HG03354 (cell line): ENCODE measurements at regions not wholly inside any gene's neighbourhood (a gene's known extent, or its start where the extent isn't known, plus 50 kb on each side); places are given as distances from the start of the nearest gene placed in this dataset.
"Not testable (repeated sequence)": the region's sequence is repeated elsewhere in the genome, so short reads cannot be mapped to it uniquely, and the experiment has no call there.

Experiments used
- ATAC-seq: cut with Tn5 transposase; IDR thresholded peaks from one replicate; pipeline ENCODE4 v1.9.1; 2021; ENCODE audit warnings: mild to moderate bottlenecking; ENCODE audit not compliant: unreplicated experiment, poor library complexity, severe bottlenecking

DNA sequence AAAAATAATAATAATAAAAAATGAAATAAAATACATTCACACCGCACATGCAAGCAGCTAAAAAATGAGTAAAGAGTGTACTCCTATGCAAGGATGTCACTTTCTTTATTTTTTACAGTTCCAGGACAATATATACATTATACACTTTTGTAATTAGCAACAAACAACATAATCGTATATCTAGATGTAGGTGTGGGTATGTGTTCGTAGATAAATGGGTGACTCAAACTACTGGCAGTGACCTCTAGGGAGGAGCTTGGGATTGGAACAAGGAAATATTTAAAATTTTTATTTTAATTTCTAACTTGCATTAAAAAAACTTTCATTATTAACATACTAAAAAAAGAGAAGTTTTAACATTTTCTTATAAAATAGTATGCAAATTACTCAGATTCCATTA is 86.1 kb upstream of the MYLIP start:
- ATAC-seq = no peak

DNA sequence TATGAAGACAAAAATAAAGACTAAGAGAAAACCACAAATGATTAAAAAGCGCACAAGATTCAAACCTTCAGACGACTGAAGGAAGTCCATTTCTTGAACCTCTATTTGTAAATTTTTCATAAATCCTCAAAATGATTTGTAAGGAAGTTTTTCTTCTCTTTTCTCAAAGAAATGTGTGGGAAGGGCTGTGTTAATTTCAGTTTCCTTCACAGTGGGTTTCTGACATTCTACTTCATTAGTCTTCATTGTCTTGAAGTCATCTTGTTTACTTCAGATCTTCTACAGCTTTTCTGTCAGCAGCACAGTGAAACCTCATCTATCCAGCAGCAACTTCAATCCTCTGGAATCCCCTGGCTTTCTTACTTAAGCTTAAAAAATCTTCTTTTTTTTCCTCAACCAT is 87.6 kb upstream of the MYLIP start:
- no peak for ATAC-seq

GRCh38 chr6:16040628-16040974 is 88.3 kb upstream of the MYLIP start:
- ATAC-seq = no peak

DNA sequence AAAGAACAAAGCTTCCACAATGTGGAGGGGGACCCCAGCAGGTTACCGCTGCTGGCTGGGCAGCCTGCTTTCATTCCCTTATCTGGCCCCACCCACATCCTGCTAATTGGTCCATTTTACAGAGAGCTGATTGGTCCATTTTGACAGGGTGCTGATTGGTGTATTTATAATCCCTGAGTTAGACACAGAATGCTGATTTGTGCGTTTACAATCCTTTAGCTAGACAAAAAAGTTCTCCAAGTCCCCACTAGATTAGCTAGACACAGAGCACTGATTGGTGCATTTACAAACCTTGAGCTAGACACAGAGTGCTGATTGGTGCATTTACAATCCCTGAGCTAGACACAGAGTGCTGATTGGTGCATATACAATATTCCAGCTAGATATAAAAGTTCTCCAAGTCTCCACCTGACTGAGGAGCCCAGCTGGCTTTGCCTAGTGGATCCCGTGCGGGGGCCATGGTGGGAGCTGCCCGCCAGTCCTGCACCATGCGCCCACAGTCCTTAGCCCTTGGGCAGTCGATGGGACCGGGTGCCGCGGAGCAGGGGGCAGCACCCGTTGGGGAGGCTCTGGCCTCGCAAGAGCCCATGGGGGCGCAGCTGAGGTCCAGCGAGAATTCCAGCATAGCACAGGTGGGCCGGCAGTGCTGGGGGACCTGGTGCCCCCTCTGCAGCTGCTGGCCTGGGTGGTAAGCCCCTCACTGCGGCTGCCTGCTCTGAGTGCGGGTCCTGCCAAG is 88.8 kb upstream of the MYLIP start:
- not testable (repeated sequence) for ATAC-seq

DNA sequence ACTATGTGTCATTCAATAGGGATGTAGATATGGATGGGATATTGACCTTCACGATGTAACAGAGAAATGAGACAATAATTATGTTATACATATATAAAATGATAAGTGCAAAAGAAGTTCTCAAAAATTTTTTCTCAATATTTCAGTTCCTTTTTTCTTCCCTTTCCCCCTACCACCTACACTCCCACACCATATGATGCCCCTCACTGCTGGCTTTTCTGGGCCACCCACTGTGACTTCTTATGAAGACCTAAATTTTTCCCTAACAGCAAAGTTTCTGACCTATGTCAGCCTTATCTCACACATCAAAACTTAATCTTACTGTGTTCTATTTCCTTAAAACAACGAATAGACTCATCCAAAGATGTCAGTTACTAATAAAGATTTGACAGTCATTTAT is 89.9 kb upstream of the MYLIP start:
- ATAC-seq = no peak

- ATAC-seq = no peak
These were observed 93.3 kb upstream of the MYLIP start for GRCh38 chr6:16035488-16036080.

- ATAC-seq = no peak
These were observed 95.7 kb upstream of the MYLIP start for GRCh38 chr6:16033214-16033613.

- ATAC-seq = no peak
These were observed 97.5 kb upstream of the MYLIP start for GRCh38 chr6:16031278-16031981.

- no peak for ATAC-seq
These were observed 99.9 kb upstream of the MYLIP start for GRCh38 chr6:16028966-16029365.

- no peak for ATAC-seq
These were observed 108.6 kb upstream of the MYLIP start for GRCh38 chr6:16020259-16020658.

GRCh38 chr6:16019462-16019861 is 109.4 kb upstream of the MYLIP start:
- no peak for ATAC-seq

GRCh38 chr6:16018626-16019025 is 110.3 kb upstream of the MYLIP start:
- ATAC-seq = no peak

DNA sequence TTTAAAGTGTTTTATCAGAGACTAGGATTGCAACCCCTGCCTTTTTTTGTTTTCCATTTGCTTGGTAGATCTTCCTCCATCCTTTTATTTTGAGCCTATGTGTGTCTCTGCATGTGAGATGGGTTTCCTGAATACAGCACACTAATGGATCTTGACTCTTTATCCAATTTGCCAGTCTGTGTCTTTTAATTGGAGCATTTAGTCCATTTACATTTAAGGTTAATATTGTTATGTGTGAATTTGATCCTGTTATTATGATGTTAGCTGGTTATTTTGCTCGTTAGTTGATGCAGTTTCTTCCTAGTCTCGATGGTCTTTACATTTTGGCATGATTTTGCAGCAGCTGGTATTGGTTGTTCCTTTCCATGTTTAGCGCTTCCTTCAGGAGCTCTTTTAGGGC is 114.6 kb upstream of the MYLIP start:
- not testable (repeated sequence) for ATAC-seq

DNA sequence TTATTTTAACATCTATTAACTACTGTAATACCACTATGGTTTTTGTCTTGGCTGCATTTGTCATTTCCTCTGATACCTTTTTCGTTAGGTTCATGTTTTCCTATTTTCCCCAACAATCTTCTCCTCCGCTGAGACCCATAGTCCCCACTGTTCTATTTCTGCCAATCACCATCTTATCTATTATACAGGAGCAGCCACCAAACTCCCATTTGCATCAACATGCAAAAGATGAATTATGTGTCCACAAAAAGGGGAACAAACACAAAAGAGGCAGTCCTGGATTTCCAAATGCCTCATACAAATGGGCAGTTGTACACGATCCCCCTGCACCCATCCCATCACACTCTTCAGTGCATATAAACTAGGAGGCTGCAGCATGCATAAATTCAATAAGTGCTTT is 121.7 kb upstream of the MYLIP start:
- no peak for ATAC-seq

GRCh38 chr6:16006681-16007080 is 122.2 kb upstream of the MYLIP start:
- ATAC-seq = no peak

GRCh38 chr6:16004934-16005679 is 123.8 kb upstream of the MYLIP start:
- ATAC-seq = no peak

DNA sequence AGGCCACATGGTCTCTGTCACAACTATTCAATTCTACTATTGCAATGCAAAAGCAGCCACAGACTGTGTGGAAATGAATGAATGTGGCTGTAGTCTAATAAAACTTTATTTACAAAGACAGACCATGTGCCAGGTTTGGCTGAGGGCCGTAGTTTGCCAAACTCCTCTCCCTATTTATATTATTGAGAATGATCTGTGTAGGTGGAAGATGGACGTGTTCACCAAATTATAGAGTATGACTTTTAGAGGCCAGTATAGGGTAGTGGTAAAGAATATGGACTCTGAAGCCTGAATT is 125.7 kb upstream of the MYLIP start:
- no peak for ATAC-seq

GRCh38 chr6:16002332-16003196 is 126.3 kb upstream of the MYLIP start:
- ATAC-seq = no peak

- no peak for ATAC-seq
These were observed 127.7 kb upstream of the MYLIP start for GRCh38 chr6:16001158-16001557.

- no peak for ATAC-seq
These were observed 129.7 kb upstream of the MYLIP start for GRCh38 chr6:15999201-15999600.
